A204.1 (cell line): ENCODE measurements at regions not wholly inside any gene's neighbourhood (a gene's known extent, or its start where the extent isn't known, plus 50 kb on each side); places are given as distances from the start of the nearest gene placed in this dataset.

ENCODE experiments used
- FAIRE-seq: peaks from 2 replicates; lab custom pipeline; 2012; peaks lifted over from hg19 to GRCh38; lab: Jason Lieb, UNC

GRCh38 chr13:26155568-26155967 lies 66.5 kb downstream of the RNF6 start:
- FAIRE-seq, result no peak

- no peak for FAIRE-seq
Observed at GRCh38 chr13:26133851-26134250, 82.0 kb upstream of the SHISA2 start.

GRCh38 chr13:26133286-26133685 lies 81.5 kb upstream of the SHISA2 start:
- FAIRE-seq, result no peak

GRCh38 chr13:26132756-26133155 lies 80.9 kb upstream of the SHISA2 start:
- FAIRE-seq, result no peak

GRCh38 chr13:26128676-26129075 lies 76.9 kb upstream of the SHISA2 start:
- FAIRE-seq, result no peak

- FAIRE-seq, result no peak
Observed at GRCh38 chr13:26117620-26118019, 65.8 kb upstream of the SHISA2 start.

GRCh38 chr13:26112843-26113242 lies 61.0 kb upstream of the SHISA2 start:
- peak; percentile 6 for FAIRE-seq

GRCh38 chr13:26111797-26112196 lies 60.0 kb upstream of the SHISA2 start:
- FAIRE-seq, result no peak
